Lower lobe of right lung (tissue), 2 donors: ENCODE measurements at regions not wholly inside any gene's neighbourhood (a gene's known extent, or its start where the extent isn't known, plus 50 kb on each side); places are given as distances from the start of the nearest gene placed in this dataset.

Source experiments
- ATAC-seq, 2 donors: fragments of 200-7000 bp; cut with Tn5 transposase; one replicate each; pipeline ENCODE4 v1.9.1; 2020 to 2022; ENCODE audit warnings: mild to moderate bottlenecking in 2 of 2, moderate library complexity in 2 of 2
- DNase-seq: peaks from one replicate; pipeline ENCODE4 v3.0.0-alpha.2; 2020
- H3K27ac ChIP-seq: fragments of 200-600 bp; one replicate; pipeline ENCODE4 v1.8.0; 2022
- H3K27me3 ChIP-seq: fragments of 200-600 bp; one replicate; pipeline ENCODE4 v1.8.0; 2022; ENCODE audit warnings: low read depth
- H3K36me3 ChIP-seq: fragments of 200-600 bp; one replicate; pipeline ENCODE4 v1.8.0; 2022; ENCODE audit warnings: mild to moderate bottlenecking
- H3K4me1 ChIP-seq: fragments of 200-600 bp; one replicate; pipeline ENCODE4 v1.8.0; 2022
- H3K4me3 ChIP-seq: fragments of 200-600 bp; one replicate; pipeline ENCODE4 v1.8.0; 2022; ENCODE audit warnings: mild to moderate bottlenecking
- H3K9me3 ChIP-seq: fragments of 200-600 bp; one replicate; pipeline ENCODE4 v1.8.0; 2022
- intact Hi-C: fragments of 100-400 bp; cut with DNase I; formaldehyde crosslinking; loops from one replicate; pipeline ENCODE4 v1.11.0; 2022
- TF ChIP-seq, protein P1 (sequence below): fragments of 200-600 bp; IDR thresholded peaks from one replicate; pipeline ENCODE4 v1.8.0; 2022; ENCODE audit warnings: antibody characterized with exemption, mild to moderate bottlenecking
- donor health status: DM: no; HTN: yes; CAD: no; lungs with severe emphysema.

DNA sequence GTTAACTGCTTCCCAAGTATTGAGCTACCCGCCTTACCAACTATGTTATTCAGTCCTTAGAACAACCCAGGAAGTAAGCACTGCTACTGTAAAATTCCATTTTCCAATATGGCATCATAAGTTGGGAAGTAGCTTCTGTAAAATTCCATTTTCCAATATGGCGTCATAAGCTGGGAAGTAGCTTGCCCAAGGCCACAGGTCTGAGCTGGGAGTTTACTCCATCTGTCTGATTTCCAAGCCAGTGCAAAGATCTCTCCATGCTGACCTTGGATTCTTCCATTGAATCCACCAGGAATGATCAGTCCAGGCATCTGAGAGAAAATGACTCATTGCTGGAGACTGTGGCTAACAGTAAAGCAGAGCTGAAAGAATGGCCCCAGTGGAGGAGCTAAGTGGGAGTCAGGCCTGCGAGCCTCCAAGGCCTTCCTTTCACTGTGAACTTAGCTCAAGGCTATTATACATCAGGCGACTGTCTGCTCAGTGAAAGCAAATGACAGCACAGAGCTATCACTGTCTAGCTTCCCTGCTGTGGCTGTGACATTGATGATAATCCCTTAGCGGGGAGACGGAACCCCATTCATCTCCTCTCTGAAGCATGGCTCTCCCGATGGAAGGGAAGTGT, 430.4 kb downstream of the HAPSTR1 start:
- Histone ChIP-seq H3K4me3 (no peak overlapping the region), H3K27me3 (no peaks in the 10 kb centered on the region), H3K4me1 (no peaks in the 10 kb centered on the region), H3K9me3 (no peaks in the 10 kb centered on the region), H3K27ac (no peak overlapping the region), H3K36me3 (no peaks in the 10 kb centered on the region)
- no peak for ATAC-seq
- no peak for DNase-seq
- TF ChIP-seq, protein P1, sequence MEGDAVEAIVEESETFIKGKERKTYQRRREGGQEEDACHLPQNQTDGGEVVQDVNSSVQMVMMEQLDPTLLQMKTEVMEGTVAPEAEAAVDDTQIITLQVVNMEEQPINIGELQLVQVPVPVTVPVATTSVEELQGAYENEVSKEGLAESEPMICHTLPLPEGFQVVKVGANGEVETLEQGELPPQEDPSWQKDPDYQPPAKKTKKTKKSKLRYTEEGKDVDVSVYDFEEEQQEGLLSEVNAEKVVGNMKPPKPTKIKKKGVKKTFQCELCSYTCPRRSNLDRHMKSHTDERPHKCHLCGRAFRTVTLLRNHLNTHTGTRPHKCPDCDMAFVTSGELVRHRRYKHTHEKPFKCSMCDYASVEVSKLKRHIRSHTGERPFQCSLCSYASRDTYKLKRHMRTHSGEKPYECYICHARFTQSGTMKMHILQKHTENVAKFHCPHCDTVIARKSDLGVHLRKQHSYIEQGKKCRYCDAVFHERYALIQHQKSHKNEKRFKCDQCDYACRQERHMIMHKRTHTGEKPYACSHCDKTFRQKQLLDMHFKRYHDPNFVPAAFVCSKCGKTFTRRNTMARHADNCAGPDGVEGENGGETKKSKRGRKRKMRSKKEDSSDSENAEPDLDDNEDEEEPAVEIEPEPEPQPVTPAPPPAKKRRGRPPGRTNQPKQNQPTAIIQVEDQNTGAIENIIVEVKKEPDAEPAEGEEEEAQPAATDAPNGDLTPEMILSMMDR, result no peak
- intact Hi-C loops, result no loop called here

DNA sequence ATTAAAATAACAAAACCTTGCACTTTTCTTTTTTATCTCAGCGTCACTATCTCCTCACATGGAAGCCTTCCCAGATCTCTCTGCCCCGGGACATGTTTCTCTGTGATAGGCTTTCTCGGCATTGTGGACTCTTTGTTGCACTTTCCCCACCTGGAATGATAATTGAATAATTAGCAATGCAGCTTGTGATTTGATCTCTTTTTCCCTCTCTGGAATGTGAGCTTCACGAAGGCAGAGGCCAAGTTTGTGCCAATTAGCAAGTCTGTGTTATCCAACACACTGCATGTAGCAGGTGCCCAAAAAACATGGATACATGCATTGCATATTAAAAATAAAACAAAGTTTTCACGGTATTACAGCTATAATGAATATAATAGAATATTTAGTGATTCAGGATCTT, 431.2 kb downstream of the HAPSTR1 start:
- Histone ChIP-seq H3K4me3 (no peak overlapping the region), H3K27ac (no peak overlapping the region), H3K9me3 (no peaks in the 10 kb centered on the region), H3K27me3 (no peaks in the 10 kb centered on the region), H3K36me3 (no peaks in the 10 kb centered on the region), H3K4me1 (no peaks in the 10 kb centered on the region)
- DNase-seq (no peak), ATAC-seq (no peak)
- TF ChIP-seq, protein P1, result no peak
- intact Hi-C loops, result no loop called here

DNA sequence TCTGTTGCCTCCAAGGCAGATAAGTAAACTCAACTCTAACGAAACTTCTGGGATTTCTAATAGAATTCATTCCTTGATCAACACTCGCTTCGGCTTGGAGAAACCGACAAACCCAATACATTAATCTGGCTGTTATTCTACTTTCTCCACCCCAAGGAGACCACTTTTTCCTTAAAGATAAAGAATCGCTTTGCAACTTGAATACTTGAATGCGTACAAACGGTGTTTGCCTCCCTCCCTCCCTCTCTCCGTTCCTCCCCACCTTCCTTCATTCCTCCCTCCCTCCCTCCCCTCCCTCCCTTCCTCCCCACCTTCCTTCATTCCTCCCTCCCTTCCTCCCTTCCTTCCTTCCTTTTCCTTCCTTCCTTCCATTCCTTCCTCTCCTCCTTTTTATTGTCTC, 432.6 kb downstream of the HAPSTR1 start:
- H3K4me3 ChIP-seq, result no peak overlapping the region
- no peak overlapping the region for H3K27ac ChIP-seq
- H3K4me1 ChIP-seq, result no peaks in the 10 kb centered on the region
- TF ChIP-seq, protein P1, result no peak
- ATAC-seq (no peak), DNase-seq (no peak)
- no peaks in the 10 kb centered on the region for H3K36me3 ChIP-seq
- intact Hi-C loops, result no loop called here
- H3K27me3 ChIP-seq, result no peaks in the 10 kb centered on the region
- H3K9me3 ChIP-seq, result no peaks in the 10 kb centered on the region

DNA sequence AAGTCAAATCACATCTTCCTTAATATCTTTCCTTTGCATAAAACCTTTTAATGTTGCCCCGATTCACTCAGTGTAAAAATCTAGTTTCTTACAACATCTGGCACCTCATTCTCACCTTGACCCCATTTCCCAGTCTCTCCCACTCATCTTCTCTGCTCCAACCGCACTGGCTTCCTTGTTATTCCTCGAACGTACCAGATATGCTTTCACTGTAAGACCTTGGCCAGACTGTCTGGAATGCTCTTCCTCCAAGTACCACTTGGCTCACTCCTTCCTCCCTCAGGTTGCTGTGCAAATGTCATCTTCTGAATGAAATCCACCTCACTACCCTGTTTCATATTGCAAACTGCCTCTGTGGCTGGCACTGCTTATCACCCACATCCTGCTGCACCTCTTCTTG, 433.6 kb downstream of the HAPSTR1 start:
- H3K4me1 ChIP-seq, result no peaks in the 10 kb centered on the region
- H3K27ac ChIP-seq, result no peak overlapping the region
- no peaks in the 10 kb centered on the region for H3K36me3 ChIP-seq
- no peak overlapping the region for H3K4me3 ChIP-seq
- DNase-seq (no peak), ATAC-seq (no peak)
- H3K27me3 ChIP-seq, result no peaks in the 10 kb centered on the region
- intact Hi-C loops, result no loop called here
- TF ChIP-seq, protein P1, result no peak
- no peaks in the 10 kb centered on the region for H3K9me3 ChIP-seq

DNA sequence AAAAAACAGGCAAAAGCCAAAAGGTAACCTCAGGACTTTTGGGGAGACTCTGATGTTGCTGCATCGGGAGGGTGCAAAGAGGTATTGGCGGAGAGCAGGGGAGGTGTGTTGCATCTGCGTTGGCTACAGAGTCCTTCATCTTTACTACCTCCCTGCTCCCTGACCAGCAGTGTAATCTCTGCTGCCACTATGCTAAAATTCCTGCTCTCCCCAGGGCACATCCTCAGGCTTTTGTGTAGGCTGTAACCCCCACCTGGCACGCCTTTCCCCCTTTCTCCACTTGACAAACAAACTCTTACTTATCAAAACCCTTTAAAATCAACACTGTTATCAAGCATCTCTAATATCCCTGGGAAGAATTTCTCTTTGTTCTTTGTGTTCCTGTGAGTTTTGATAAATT, 435.3 kb downstream of the HAPSTR1 start:
- DNase-seq (no peak), ATAC-seq (no peak)
- no peaks in the 10 kb centered on the region for H3K27me3 ChIP-seq
- no peak overlapping the region for H3K4me3 ChIP-seq
- intact Hi-C loops, result no loop called here
- no peaks in the 10 kb centered on the region for H3K9me3 ChIP-seq
- no peaks in the 10 kb centered on the region for H3K36me3 ChIP-seq
- no peak overlapping the region for H3K27ac ChIP-seq
- TF ChIP-seq, protein P1, result no peak
- H3K4me1 ChIP-seq, result no peaks in the 10 kb centered on the region
